IPS DF 4.7 (cell line): ENCODE measurements at regions not wholly inside any gene's neighbourhood (a gene's known extent, or its start where the extent isn't known, plus 50 kb on each side); places are given as distances from the start of the nearest gene placed in this dataset.
A peak's percentile ranks its signal among the peaks of the same experiment; 100 is the strongest.

Experiments
- DNase-seq: peaks from one replicate; pipeline ENCODE4 v3.0.0-alpha.2; 2013; ENCODE audit warnings: low spot score; ENCODE audit errors: extremely low read depth

DNA sequence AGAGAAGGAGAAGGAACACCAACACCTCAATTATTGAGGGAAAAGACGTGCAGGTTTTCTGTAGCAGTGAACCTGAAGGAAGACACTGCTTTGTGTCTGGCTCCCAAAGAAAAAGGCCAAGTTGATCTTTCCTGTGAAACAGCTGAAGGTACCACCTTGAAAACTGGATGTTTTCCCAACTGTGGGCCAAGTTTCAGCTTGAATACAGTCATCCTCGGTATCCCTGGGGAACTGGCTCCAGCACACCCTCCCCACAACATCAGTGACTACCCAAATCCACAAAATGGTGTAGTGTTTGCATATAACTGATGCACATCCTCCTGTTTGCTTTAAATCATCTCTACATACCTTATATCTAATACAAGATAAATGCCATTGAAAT is 297.0 kb upstream of the PITRM1 start:
- no peak for DNase-seq

DNA sequence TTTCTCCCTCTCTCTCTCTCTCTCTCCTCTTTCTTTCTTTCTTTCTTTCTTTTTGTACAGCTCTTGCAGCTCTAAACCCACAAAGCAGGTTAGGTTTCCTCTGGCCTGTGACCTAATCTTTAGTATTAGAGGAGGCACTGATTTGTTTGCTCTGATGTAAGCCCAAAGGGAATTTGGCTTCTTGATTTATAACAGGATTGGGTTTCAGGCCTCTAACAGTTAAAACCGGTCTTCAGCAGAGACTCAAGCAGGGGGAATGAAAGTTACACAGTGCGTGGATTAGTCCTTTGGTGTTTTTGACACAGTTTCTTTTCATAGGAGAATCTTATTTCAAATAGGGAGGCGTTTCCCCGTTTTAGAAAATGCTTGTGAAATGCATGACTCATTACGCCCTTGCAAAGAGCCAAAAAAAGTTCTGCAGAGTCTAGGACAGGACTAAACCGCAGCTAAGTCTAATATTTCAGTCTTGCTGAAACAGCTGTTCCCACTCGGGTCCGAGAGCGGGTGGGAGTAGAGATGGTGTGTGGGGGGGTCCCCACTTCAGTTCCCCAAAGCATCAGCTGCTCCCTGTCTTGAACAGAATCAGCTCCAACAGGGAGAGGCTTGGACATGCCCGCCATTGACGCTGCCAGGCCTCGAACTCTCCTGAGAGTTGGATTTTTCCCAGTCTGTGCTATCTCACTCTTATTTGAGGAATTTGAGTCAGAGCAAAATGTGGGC is 296.5 kb upstream of the PITRM1 start:
- DNase-seq: no peak

DNA sequence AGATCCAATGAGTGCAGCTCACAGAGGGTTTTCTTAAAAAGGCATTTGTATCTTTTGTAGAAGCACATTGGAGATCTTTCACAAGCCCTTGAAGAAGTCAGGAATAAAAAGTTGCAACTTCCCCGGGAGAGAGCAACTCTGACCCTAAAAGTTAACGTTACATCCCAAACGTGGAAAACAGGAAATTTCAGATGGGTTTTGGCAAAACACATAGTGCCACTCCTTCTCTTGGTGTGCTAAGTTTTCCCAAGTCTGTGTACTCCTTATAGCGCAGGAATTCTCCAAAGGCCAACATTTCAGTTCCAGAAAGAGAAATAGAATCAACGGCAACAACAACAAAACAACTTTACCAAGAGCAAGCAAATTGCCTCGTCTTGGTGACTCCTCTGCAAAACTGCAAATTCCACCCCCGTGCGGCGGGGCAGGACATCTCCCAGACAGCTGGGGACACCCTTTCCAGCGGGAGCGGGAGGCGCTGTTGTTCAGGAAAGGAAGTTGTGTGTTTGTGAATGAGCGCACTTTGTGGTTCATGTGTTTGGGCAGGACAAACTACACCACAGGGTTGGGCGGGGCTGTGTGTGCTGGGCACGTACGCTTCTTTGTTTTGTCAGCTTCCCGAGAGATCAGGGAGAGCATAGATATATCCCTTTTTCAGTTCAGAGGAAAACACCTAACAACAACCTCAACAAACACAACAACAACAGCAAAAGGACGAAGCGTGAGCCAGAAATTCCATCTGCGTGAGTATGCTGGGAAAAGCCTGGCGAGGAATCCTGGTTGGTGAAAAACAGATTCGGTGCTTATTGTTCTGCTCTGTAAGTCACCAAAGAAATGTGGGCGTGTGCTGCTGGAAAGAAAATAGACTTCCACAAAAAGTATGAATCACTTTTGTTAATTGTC is 294.7 kb upstream of the PITRM1 start:
- peak; percentile 49 for DNase-seq

GRCh38 chr10:3465406-3465891 is 292.9 kb upstream of the PITRM1 start:
- DNase-seq: no peak

- DNase-seq: no peak
Measured at GRCh38 chr10:3464760-3465405, 292.3 kb upstream of the PITRM1 start.

- DNase-seq: no peak
Measured at GRCh38 chr10:3460420-3461128, 288.0 kb upstream of the PITRM1 start.

DNA sequence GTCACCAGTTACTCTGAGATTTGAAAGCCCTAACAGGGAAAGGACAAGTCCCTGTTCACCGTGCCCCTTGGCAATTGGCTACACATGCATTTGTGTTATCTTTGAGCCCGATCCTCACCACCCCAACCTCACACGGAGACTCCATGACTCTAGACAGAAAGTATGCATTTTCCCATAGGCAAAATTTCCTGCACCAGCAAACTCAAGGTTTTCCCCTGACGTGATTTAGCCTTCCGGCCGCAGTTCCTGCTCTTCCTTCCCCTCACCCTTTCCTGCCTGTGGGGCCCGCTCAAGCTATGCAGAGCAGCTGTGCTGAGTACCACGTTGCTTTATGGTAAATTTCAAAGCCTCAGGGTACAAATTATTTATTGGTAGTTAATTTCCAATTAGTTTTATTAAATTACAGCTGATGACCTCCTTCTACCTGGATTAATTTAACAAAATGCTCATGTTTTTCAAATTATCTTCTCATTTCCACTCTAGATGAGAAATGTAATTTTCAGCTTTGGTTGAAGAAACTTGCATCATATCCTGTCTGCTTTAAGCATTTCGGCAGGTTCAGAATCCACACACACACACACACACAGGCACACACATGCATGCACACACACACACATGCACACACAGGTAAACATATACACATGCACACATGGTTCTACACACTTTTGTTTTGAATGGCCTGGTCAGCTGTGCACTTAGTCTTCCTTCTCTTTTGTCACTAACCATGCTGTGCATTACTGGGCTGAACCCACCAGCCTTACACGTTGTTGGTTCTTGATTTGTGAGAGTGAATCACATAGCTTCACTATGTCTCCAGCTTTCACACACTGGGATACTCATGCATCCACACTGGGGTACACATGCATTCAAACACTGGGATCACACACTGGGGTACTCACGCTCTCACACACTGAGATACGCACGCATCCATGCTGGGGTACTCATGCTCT is 283.1 kb upstream of the PITRM1 start:
- no peak for DNase-seq

GRCh38 chr10:3452683-3453361 is 280.2 kb upstream of the PITRM1 start:
- DNase-seq: no peak

- peak; percentile 68 for DNase-seq
Measured at GRCh38 chr10:3452173-3452626, 279.6 kb upstream of the PITRM1 start.

GRCh38 chr10:3451516-3452172 is 279.1 kb upstream of the PITRM1 start:
- no peak for DNase-seq

DNA sequence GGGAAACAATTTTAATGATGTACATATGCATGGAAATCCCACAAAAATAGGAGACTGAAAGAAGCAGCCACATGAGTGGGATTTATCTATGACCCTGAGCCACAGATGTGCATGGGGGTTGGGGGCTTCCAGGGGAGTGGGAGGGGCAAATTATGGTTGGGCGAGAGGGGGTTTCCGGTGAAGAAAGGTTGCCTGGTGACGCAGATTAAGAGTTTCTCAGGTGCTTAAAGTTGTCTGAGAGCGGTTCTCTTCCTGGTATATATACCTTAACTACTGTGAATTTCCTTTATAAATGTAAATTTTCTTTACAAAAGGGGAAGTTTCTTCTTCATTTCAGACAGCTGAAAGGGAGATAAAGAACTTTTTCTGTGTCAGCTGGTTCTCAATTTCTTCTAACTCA is 273.6 kb upstream of the PITRM1 start:
- no peak for DNase-seq

DNA sequence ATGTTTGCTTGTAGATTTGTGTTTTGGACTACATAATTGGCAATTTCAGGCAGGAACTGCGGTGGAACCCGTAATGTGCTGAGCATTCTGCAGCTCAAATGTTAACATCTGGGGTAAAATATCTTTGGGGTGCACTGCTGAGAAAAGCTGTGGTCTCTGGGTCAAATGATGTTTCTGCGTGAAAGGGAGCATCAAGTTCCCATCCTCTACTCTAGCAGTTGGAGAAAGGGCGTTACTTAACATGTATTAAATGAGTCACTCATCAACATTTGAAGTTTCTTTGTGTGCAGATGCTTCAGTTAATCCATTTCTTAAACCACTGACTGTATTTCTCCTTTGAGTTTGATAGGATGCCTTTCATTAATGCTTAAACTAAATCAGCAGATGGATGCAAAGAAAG is 273.1 kb upstream of the PITRM1 start:
- DNase-seq: no peak

- no peak for DNase-seq
Measured at GRCh38 chr10:3442451-3442990, 269.9 kb upstream of the PITRM1 start.

GRCh38 chr10:3439183-3439582 is 266.6 kb upstream of the PITRM1 start:
- no peak for DNase-seq

DNA sequence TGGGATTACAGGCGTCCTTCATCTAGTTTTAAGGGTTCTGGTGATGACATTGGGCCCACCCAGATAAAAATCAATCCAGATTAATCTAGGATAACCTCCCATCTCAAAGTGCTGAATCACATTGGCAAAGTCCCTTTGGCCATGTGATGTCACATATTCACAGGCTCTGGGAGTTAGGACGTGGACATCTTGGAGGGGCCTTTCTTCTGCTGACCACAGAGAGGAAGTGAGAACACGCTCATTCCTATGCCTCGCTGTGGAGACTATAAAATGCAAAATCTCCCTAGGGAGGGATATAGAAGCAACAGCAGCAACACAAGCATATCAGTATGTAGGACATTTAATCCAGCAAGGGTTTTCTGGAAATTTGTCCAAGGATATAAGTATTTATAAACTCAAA is 266.0 kb upstream of the PITRM1 start:
- DNase-seq: no peak

DNA sequence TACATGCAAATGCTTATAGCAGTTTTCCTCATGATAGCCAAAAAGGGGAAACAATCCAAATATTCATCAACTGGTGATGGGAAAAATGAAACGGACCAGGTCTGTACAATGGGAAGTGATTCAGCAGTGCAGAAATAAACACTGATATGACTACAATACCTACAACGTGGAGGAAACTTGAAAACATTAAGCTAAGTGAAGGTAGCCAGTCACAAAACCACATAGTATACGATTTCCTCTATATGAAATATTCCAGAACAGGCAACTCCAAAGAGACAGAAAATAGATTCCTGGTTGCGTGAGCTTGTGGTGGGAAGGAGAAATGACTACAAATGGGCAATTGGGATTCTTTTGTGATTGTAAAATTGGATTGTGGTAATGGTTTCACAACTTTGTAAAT is 263.1 kb upstream of the PITRM1 start:
- no peak for DNase-seq

DNA sequence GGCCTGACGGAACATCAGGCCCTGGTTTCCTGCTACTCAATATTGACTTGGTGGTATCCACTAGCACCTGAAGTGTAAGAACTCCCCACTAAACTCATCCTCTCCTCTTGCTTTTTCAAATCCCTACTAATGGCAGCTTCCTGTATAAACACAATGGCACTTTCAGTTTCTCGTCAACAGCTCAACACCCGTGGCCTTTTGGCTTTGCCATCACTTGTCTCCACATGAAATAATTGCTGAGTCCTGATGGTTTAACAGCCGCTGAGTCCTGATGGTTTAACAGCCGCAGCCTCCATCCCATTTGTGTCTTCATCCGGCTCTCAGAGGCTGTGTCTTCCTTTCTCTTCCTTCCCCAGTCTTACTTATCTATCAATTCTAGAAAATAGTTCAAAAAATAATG is 261.4 kb upstream of the PITRM1 start:
- DNase-seq: no peak

DNA sequence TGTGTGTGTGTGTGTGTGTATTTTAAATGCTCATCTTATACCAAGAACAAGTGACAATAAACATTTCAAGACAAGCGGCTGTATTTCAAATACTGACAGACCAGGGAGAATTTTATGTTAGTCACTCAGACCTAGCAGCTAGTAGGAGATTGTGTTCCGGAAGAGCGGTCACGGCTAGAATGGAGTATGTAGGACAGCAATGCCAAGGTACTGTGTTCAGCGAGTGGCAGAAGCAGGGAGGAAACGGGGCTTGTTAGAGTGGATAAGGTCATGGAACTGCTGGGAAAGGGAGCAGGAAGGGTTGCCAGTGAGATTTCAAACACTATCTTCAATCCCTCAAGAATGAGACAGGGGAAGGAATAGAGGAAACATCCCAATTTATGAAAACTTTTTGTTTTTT is 260.5 kb upstream of the PITRM1 start:
- no peak for DNase-seq
